Cardiac septum (tissue), 1 donor: ENCODE measurements at regions not wholly inside any gene's neighbourhood (a gene's known extent, or its start where the extent isn't known, plus 50 kb on each side); places are given as distances from the start of the nearest gene placed in this dataset.
"Not testable (repeated sequence)": the region's sequence is repeated elsewhere in the genome, so short reads cannot be mapped to it uniquely, and the experiment has no call there.

Source experiments
- DNase-seq: peaks from one replicate; pipeline ENCODE4 v3.0.0-alpha.2; 2020; ENCODE audit warnings: low spot score
- intact Hi-C: fragments of 100-400 bp; cut with DNase I; formaldehyde crosslinking; loops from one replicate; pipeline ENCODE4 v1.14.0; 2022
- donor health status: DM: no; HTN: no; CAD: no.

DNA sequence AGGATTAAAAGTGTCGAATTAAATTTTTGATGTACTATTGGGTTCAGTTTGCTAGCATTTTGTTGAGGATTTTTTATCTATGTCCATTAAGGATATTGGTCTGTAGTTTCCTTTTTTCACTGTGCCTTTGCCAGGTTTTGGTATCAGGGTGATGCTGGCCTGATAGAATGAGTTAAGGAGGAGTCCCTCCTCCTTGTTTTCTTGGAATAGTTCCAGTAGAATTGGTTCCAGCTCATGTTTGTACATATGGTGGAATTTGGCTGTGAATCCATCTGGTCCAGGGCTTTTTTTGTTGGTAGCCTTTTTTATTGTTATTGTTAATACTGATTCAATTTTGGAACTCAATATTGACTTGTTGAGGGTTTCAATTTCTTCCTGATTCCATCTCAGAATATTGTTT is 141.8 kb downstream of the SIM1 start:
- intact Hi-C loops: no loop called here
- DNase-seq: no peak

DNA sequence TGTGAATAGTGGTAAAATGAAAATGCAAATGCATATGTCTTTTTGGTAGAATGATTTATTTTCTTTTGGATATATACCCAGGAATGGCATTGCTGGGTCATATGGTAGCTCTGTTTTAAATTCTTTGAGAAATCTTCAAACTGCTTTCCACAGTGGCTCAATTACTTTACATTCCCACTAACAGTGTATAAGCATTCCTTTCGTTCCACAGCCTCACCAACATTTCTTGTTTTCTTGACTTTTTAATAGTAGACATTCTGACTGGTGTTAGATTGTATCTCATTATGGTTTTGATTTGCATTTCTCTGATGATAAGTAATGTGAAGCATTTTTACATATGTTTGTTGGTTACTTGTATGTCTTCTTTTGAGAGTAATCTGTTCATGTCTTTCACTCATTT is 144.0 kb downstream of the SIM1 start:
- intact Hi-C loops: no loop called here
- no peak for DNase-seq

DNA sequence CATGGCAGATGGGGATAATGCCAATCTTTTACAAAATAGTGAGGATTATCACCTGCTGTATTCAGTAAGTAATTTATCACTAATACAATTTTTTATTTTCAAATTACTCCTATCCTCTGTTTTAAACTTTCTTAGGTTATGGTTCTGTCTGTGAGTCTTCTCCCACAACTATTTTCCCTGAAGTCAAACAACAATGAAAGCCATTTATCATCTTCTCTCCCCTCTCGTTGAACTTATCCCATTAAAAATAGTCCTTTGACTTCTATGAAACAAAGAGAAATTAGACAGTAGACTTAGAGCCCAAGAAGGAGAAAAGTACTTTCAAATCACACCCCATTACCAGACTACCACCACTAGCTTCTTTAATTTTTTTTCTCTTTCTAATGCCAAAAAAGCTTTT is 147.7 kb downstream of the SIM1 start:
- intact Hi-C loops: no loop called here
- DNase-seq: no peak

DNA sequence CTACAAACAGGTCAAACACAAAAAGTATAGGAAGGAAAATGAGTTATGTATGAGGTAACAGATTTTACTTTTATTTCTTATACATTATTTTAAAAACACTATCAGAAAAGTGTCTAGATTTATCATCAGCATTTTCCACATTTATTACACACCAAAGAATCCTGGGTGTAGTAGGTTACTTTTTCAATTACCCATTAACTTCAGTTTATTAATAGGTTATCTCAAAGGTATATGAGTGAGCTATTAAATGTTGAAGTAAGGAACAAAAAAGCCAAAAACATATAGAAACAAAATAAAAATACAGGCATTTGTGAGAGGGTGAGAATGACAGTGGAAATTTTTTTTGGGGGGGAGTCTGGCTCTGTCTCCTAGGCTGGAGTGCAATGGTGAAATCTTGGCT is 150.5 kb downstream of the SIM1 start:
- intact Hi-C loops: no loop called here

DNA sequence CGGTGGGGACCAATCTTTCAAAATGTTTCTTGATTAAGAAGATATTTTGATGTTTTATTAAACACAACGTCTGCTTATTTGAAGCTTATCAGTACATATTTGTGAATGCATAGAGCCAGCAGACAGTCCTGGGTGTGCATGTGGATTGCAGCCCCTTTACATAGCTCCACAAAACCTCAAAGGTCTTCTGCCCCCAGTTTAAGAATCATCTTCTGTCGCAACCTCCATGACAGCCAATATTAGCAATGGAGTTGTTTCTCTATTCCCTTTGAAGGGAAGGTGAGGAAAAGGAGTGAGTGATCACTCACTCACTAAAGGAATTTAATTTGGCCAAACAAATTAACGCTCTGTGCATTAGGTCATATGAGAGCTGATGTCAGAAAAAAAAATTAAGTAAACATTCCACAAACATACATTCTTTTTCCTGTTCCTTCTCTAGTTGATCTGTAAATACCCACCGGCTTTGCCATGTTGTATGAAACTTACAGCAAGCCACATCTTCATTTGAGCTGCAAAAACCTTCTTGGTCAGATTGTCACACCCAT is 152.9 kb downstream of the SIM1 start:
- intact Hi-C loops: no loop called here
- no peak for DNase-seq

More for the DNA sequence above, 150.5 kb downstream of the SIM1 start:
- DNase-seq: no peak

DNA sequence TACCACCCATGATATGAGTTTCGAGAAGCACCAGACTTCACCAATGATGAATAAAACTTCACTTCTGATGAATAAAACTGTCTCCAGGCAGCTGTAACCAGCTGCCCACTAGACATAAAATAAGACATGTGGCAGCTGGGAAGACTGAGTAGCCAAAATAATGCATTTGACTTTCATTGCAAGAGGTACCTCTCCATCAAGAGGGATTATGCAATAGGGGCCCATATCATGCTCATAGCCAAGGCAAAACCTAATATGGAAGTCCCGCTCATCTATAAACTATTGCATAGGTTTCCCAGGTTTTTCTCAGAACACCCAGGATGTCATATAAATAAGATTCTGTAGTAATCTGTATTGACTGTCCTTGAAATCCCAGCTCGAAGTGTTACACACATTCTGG is 155.5 kb downstream of the SIM1 start:
- intact Hi-C loops: no loop called here
- DNase-seq: no peak

DNA sequence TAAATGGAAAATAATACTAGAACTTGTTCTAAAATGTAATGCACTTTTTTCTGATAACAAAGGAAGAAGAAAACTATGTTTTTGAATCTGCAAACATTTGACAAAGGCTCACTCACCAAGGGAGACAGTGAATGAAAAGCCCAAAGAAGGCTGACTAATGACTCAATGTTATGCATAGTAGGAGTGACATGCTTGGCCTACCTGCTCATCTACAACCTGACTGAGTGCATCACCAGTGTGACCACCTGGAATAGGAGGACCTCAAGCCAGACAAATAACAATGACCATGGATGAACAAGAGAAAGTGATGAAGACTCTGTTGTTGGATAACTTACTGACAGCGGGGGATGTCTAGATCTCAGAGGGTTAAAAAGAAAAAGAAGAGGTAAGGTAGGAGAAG is 157.2 kb downstream of the SIM1 start:
- no peak for DNase-seq
- intact Hi-C loops: no loop called here

DNA sequence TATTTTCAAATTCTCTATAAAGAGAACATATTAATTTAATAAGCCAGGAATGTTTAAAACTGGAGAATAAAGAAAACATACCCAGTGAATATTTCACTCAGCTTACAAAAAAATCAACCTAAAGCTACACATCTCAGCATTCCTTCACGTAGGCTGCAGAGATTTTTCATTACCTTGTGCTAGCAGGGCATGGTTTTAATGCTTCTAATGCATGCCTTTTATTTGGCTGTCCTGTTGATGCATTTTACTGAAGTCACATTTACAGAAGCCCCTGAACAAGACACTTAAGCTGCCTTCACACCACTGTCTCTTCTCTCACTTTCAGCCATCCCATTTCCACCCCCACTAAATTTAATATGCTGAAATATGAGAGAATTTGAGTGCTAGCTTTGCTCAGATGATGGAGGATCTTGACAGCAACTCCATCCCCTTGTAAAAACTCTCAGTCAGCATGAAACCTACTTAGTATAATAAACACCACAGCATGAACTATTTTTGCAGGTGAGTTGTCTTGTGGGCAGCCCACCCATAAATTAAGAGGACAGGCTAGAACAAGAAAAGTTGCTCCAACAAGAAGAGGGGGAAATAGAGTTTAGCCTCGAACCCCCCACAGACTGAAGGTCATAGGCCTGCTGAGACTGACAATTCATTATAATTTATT is 159.4 kb downstream of the SIM1 start:
- intact Hi-C loops: no loop called here
- no peak for DNase-seq

DNA sequence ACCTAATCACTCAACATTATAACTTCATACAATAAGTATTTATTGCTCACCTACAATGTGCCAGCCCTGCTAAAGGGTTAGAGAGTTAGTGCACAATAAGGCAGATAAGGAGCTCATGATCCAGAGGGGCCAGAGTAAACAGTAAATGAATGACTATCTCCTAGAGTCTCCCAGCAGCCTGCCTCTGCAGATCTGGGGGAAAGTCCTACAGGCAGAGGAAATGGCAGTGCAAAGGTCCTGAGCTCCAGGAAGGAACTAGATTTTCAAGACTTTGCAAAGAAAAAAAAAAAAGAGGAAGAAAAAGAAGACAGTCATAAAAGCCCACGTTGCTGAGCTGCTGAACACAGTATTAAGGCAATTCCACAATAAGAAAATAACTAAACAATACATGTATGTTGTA is 160.1 kb downstream of the SIM1 start:
- intact Hi-C loops: no loop called here
- DNase-seq: no peak

DNA sequence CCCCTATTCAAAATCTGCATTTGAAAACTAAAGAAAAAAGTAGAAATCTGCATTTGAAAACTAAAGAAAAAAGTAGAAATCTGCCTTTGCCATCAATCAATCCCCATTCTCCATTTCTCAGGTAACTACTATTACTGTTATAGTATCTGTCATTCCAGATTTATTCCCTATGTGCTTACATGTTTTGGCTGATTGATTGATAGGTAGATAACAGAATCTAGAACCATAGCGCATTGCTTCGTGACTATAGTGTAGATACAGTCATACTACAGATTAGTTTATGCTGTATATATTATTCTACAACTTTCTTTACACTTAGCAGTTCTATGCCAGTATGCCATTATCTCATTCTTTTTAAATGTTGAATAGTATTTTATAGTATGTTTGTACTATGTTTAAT is 163.0 kb downstream of the SIM1 start:
- intact Hi-C loops: no loop called here
- no peak for DNase-seq

DNA sequence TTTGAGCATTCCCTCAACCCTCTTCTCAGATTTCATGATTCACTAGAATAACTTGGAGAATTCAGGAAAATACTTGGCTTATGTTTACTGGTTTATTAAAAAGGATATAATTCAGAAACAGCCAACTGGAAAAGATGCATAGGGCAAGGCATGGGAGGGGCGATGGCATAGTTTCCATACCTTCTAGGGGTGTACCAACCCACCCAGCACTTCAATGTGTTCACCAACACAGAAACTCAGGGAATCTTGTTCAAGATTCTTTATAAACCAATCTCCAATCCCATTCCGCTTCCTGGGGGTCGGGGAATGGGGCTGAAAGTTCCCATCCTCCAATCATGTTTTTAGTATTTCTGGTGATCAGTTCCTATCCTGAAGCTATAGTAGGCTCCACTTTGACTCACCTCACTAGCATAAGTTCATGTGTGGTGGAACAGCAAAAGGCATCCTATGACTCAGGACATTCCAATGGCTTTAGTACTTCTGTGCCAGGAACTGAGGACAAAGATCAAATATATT is 164.4 kb downstream of the SIM1 start:
- intact Hi-C loops: no loop called here
- DNase-seq: no peak

DNA sequence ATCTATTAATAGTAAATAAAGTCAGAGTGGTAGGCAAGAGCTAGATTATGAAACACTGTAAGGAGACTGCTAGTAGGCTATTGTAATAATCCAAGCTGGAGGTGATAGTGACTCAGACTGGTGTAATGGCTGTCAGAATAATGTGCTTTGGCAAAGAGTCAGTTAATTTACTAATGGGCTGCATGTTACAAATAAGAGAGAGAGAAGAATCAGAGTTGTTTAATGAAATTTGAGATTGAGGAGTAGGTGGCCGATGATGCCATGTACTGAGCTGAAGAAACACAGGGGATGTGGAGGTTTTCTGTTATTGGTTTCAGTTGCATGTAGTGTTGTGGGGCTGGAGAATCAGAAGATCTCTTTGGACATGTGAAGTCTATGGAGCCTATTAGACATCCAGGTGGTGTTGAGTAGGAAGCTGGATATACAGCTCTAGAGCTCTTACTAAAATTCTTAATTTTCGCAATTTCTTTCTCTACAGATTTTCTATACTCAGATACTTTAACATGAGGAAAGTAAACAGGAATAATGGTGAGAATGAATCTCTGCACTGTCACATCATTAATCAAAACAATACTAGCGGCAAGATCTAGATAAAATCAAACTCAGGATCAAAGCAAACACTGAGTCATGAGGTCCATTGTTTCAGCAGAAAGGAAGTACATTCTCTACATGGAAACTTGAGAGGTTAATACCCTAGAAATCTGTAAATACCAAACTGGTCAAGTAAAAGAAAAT is 167.7 kb downstream of the SIM1 start:
- DNase-seq: no peak
- intact Hi-C loops: no loop called here

DNA sequence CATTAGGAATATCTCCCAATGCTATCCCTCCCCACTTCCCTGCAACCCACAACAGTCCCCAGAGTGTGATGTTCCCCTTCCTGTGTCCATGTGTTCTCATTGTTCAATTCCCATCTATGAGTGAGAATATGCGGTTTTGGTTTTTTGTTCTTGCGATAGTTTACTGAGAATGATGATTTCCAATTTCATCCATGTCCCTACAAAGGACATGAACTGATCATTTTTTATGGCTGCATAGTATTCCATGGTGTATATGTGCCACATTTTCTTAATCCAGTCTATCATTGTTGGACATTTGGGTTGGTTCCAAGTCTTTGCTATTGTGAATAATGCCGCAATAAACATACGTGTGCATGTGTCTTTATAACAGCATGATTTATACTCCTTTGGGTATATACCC is 169.5 kb downstream of the SIM1 start:
- DNase-seq, intact Hi-C loops: not testable (repeated sequence)

DNA sequence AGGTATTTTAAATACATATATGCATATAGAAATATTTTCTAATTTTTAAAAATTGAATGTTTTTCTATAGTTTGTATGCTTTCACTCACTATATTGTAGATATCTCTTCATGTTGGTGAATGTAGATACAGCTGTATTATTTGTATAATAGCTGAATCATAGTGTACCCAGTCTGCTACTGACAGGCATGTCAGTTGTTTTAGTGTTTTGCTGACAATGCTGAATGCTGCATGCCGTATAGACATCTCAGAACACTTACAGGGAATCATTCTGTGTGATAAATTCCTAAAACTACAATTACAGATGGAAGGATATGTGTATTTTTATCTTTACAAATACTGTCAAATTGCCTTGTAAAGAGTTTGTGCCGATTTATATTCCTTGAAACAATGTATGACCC is 175.4 kb downstream of the SIM1 start:
- no peak for DNase-seq
- intact Hi-C loops: no loop called here

DNA sequence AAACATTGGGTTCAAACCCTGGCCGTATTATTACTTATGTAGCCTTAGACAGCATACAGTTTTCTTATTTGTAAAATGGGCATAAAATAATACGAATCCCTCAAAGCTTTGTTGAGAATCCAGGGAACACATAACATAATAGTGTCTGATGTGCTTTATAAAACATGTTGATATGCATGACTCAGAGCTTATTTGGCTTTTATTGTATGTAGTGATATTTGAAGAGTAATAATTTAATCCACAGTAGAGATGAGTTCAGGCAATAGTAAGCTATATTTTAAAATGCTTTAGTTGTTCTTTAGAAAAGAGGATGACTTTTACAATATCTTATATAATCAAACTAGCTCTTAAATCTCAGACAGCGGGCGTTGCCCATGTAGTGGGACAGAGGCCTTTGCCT is 176.4 kb downstream of the SIM1 start:
- no peak for DNase-seq
- intact Hi-C loops: no loop called here

DNA sequence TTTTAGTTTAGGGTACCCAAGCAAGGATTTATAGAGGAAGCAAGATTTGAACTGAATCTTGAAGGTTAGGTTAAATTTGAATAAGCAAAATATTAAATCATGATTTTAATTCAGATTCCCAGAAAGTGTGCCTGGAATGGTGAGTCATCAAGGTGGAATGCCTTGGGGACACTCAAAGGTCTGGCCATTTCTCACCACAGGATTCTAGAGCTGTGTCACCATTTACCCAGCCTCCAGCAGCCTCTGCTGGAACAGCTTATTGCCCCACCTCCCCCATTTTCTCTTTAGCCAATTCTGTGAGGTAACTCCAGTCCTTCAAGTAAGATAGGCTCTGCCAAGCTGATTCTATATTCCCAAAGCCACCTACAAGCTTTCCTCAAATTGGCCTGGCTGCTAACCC is 181.4 kb downstream of the SIM1 start:
- intact Hi-C loops: no loop called here
- no peak for DNase-seq

DNA sequence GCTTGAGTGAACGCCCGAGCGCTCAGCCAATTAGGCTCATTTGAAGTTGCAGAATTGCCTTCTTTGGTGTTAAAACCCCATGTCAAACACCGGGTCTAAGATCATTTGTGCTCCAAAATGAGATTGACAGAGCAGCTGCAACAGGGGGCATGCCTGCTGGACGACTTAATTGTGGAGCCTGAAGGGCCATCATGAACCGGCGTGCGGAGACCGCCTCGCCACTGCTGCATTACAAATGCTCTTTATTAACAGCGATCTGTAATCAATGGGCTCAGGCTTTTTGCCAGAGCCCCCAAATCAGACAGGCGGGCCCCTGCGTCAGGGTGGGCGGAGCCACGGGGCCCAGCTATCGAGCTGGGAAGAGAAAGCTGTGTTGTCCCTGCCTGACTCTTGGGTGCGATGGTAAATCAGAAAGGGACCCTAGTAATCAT is 183.2 kb downstream of the SIM1 start:
- intact Hi-C loops: no loop called here
- no peak for DNase-seq

DNA sequence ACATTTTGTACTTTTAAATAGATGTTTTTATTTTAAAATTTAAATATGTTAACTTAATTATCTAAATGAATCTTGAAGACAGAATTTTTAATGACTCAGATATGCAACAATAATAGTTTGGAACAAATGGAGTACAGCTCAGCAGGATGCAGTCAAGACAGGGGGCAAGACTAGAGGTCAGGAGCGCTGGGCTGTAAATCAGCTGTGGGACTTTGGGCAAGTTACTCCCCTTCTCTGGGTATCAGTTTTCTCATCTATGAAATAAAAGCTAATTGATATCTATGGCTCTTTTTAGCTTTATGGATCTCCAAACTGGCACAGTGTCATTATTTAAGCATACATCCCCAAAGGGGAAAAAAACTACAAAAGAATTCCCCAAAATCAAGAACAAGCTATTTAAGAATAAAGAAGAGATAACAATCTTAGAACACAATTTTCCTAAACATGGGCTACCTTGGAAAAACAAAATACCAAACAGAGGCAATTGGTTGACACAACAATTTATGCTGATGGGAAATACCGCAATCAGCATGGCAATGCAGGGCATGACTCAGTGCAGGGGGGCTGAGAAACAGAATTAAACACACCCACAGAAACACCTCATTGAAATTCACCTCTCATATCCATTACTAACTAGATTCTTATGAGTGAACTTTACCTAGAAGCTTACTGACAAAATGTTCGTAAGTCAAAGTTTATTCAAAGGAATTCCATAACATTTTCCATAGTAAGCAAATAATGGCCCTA is 188.2 kb downstream of the SIM1 start:
- no peak for DNase-seq
- intact Hi-C loops: no loop called here

DNA sequence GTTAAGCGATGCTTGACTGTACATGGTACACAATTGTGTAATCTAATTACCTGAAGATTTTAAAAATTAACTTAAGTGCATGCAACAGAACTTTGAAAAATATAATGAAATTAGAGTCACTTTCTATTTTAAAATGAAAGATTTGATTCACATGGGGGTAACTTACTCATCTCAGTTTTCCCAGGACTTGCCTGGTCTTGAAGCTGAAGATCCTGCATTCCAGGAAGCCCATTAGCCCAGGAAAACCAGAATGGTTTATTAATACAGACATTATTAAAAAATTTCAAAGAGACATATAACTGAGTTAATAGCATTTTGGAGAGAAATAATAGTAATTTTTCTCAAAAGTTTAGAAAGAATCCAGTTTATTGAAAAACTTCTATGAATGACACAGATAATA is 190.6 kb downstream of the SIM1 start:
- intact Hi-C loops: no loop called here
- DNase-seq: no peak

DNA sequence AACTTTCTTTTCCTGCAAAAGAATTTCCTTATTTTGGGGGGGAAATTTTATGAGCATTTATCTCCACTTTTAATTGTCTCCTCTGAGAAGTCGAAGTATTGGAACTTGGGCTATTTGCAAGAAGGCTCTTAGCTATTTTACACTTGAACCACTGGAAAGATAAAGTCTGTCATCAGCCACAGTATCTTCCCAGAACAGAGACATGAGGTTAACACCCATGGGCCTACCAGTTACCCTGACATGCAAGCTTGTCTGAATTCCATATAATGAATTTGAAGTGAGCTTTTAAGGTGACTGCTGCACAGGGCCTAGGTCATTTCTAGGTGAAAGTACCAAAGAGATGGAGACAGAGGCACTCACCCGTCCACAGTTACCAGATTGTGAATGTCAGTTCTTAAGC is 193.1 kb downstream of the SIM1 start:
- intact Hi-C loops: no loop called here
- no peak for DNase-seq
